ENCODE measurements at regions not wholly inside any gene's neighbourhood (a gene's known extent, or its start where the extent isn't known, plus 50 kb on each side); places are given as distances from the start of the nearest gene placed in this dataset.

DNA sequence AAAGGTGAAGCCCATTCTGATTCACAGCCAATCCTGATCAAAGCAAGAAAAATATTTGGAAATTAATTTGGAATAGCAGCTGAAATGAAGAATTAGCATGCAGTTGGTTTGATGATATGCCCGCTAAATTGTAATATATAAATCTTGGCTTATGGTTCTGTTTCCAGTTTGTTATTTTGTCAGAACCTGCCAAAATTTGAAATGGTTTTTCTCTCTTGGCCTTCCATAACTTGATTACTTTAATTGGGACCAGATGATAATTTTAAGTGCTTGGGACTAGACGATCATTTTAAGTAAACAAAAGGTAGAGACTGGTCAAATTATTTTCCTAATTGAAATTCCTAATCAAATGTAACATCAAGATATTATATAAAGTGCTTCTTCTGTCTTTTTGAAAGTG, 842.4 kb downstream of the TBL1XR1 start:
- TF ChIP-seq, protein P1, sequence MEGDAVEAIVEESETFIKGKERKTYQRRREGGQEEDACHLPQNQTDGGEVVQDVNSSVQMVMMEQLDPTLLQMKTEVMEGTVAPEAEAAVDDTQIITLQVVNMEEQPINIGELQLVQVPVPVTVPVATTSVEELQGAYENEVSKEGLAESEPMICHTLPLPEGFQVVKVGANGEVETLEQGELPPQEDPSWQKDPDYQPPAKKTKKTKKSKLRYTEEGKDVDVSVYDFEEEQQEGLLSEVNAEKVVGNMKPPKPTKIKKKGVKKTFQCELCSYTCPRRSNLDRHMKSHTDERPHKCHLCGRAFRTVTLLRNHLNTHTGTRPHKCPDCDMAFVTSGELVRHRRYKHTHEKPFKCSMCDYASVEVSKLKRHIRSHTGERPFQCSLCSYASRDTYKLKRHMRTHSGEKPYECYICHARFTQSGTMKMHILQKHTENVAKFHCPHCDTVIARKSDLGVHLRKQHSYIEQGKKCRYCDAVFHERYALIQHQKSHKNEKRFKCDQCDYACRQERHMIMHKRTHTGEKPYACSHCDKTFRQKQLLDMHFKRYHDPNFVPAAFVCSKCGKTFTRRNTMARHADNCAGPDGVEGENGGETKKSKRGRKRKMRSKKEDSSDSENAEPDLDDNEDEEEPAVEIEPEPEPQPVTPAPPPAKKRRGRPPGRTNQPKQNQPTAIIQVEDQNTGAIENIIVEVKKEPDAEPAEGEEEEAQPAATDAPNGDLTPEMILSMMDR (IDR thresholded peaks at IDR 0.05; ENCODE audit: insufficient read depth, low read length, missing control alignments): no peak
- DNase-seq (ENCODE audit: low read depth, low spot score): no peak
- POLR2A ChIA-PET: no interaction called here
- H3K4me3 ChIP-seq (ENCODE audit: low read depth, low read length): no peak overlapping the region
- CTCF ChIA-PET: no interaction called here

DNA sequence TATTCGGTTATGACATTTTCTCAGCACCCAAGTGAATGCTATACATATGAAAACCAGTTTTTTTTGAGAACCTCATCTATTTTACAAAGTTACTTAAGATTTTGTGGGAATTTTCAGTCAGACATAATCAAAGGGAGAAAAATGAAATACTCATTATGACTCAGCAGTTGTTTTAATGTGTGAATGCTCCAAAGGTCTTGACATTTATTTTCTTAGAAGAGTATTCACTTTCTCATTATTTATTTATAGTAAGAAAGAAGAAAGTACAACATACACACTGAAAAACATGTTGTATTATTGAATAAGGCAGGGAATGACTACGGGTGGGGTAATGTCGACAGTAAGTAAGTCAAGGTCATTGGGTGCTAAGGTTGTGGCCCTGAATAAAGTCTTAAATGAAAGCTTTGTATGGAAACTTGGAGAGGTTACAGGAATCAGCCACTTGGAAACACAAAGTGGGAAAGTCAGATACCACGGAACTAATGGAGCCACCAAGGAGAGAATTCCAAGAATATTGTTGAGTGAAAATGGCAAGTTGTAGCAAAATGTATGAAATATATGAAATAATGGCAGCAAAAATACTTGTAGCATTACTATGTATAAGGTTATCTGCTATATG, 844.5 kb downstream of the TBL1XR1 start:
- ChIA-PET CTCF (interaction anchor here (1.1 kb wide), 1 partner anchor 17 kb away, joined by 3 read pairs; no protein-coding TSS in a partner anchor), POLR2A (no interaction called here)
- H3K4me3 ChIP-seq (ENCODE audit: low read depth, low read length): no peak overlapping the region
- TF ChIP-seq, protein P1 (IDR thresholded peaks at IDR 0.05; ENCODE audit: insufficient read depth, low read length, missing control alignments): no peak
- DNase-seq (ENCODE audit: low read depth, low spot score): no peak

DNA sequence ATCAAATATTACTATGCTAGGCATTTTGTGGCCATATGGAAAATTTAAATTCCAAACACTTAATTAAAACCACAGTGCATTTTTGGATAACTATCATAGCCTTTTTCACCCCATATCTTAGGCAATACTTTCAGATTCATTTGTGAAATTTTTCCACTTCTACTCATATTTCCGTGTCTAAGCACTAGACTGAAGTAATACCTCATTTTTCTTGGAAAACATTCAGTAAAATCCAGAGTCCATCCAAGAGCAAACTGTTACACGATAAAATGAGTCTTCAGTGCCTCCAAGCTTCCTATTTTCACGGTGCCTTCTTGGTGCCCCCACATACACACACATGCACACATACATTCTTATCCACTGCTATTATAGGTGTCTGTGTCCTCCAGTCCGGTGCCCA, 845.9 kb downstream of the TBL1XR1 start:
- ChIA-PET POLR2A (no interaction called here), CTCF (no interaction called here)
- peak; percentile 55 for DNase-seq (ENCODE audit: low read depth, low spot score)
- TF ChIP-seq, protein P1 (IDR thresholded peaks at IDR 0.05; ENCODE audit: insufficient read depth, low read length, missing control alignments): no peak
- H3K4me3 ChIP-seq (ENCODE audit: low read depth, low read length): no peak overlapping the region

DNA sequence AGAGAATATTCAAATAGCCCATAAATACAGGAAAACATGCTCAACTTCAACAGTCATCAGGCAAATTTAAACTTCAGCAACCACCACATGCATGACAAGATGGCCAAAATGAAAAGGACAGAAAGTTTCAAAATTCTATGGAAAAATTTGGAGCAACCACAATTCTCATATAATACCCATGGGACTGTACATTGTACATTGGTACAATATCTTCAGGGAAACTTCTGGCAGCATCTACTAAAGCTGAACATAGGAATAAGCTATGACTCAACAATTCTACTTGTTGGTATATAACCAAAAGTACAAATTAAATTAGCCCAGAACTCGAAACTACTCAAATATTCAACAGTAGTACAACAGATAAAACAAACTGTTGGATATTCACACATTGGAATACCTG, 847.6 kb downstream of the TBL1XR1 start:
- ChIA-PET POLR2A (no interaction called here), CTCF (interaction anchor here (0.9 to 1.3 kb wide), 2 partner anchors 9 to 53 kb away, joined by 3 read pairs; no protein-coding TSS in a partner anchor)
- TF ChIP-seq, protein P1 (IDR thresholded peaks at IDR 0.05; ENCODE audit: insufficient read depth, low read length, missing control alignments): no peak
- no peak overlapping the region for H3K4me3 ChIP-seq (ENCODE audit: low read depth, low read length)
- no peak for DNase-seq (ENCODE audit: low read depth, low spot score)

DNA sequence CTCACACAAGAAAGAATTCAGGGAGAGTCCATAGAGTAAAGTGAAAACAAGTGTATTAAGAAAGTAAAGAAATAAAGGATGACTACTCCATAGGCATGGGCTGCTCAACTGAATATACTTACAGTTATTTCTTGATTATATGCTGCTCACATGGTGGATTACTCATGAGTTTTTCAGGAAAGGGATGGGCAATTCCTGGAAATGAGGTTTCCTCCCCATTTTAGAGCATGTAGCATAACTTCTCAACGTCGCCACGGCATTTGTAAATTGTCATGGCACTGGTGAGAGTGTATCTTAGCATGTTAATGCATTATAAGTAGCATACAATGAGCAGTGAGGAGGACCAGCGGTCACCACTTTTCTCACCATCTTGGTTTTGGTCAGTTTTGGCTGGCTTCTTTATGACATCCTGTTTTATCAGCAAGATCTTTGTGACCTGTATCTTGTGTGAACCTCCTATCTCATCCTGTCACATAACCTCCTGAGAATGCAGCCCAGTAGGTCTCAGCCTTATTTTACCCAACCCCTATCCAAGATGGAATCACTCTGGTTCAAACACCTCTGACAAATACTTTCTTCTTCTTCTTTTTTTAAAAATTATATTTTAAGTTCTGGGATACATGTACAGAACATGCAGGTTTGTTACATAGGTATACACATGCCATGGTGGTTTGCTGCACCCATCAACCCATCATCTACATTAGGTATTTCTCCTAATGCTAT, 849.7 kb downstream of the TBL1XR1 start:
- no peak for DNase-seq (ENCODE audit: low read depth, low spot score)
- TF ChIP-seq, protein P1 (IDR thresholded peaks at IDR 0.05; ENCODE audit: insufficient read depth, low read length, missing control alignments): no peak
- ChIA-PET CTCF (no interaction called here), POLR2A (no interaction called here)
- H3K4me3 ChIP-seq (ENCODE audit: low read depth, low read length): no peak overlapping the region

DNA sequence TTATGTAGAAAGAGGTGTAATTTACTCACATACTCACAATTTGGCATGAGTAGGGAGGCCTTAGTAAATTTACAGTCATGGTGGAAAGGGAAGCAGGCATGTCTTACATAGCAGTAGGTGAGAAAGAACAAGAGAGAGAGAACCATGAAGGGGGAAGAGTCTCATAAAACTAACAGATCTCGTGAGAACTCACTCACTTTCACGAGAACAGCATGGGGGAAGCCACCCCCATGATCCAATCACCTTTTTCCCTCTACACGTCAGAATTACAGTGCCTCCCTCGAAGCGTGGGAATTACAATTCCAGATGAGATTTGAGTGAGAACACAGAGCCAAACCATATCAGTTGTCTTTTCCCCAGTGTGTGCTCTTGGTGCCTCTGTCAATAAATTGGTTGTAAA, 855.3 kb downstream of the TBL1XR1 start:
- H3K4me3 ChIP-seq (ENCODE audit: low read depth, low read length): no peak overlapping the region
- ChIA-PET POLR2A (no interaction called here), CTCF (no interaction called here)
- DNase-seq (ENCODE audit: low read depth, low spot score): no peak
- TF ChIP-seq, protein P1 (IDR thresholded peaks at IDR 0.05; ENCODE audit: insufficient read depth, low read length, missing control alignments): no peak

Data from AG04449 (cell line).